HEK293 (cell line): ENCODE measurements at regions not wholly inside any gene's neighbourhood (a gene's known extent, or its start where the extent isn't known, plus 50 kb on each side); places are given as distances from the start of the nearest gene placed in this dataset.

Experiments used
- CTCF ChIA-PET: fragments of 350-600 bp; formaldehyde crosslinking; extraction: SDS; loops from one replicate; lab custom pipeline; 2021; ENCODE audit warnings: antibody characterized with exemption; lab: Yijun Ruan, JAX
- POLR2A ChIA-PET: fragments of 300-600 bp; formaldehyde crosslinking; extraction: SDS; loops from one replicate; lab custom pipeline; 2020; ENCODE audit warnings: antibody characterized with exemption, inconsistent platforms; lab: Yijun Ruan, JAX
- H3K27ac ChIP-seq: fragments of 200-500 bp; sonication (Bioruptor generic); 2 replicates; pipeline ENCODE4 v1.5.1; 2014; ENCODE audit warnings: low read depth, low read length, control low read depth, inconsistent platforms; ENCODE audit errors: extremely low read depth
- H3K36me3 ChIP-seq, 2 experiments: fragments of 200-500 bp in 1 of 2; sonication (Bioruptor generic) in 1 of 2; 1 replicate in 1 of 2; 2 replicates in 1 of 2; pipeline ENCODE4 v1.5.1; 2014 to 2017; ENCODE audit warnings: inconsistent platforms in 2 of 2, low read length in 2 of 2; ENCODE audit not compliant: control insufficient read depth in 2 of 2, insufficient read depth in 1 of 2
- H3K4me1 ChIP-seq: fragments of 200-500 bp; sonication (Bioruptor generic); 2 replicates; pipeline ENCODE4 v1.5.1; 2014; ENCODE audit warnings: mild to moderate bottlenecking, low read length, inconsistent platforms; ENCODE audit not compliant: control insufficient read depth, insufficient read depth
- H3K4me3 ChIP-seq: 2 replicates; pipeline ENCODE4 v1.5.1; 2011; ENCODE audit warnings: low read depth, mild to moderate bottlenecking, control low read depth, low read length, moderate library complexity
- H3K9me3 ChIP-seq: fragments of 200-500 bp; sonication (Bioruptor generic); 2 replicates; pipeline ENCODE4 v1.5.1; 2014; ENCODE audit warnings: low read depth, low read length, inconsistent platforms; ENCODE audit not compliant: control insufficient read depth, insufficient read depth
- EGR2 ChIP-seq: fragments of 450-650 bp; formaldehyde crosslinking; IDR thresholded peaks from 2 replicates; pipeline ENCODE4 v1.5.1; 2016; ENCODE audit warnings: low read depth, missing biosample characterization, missing genetic modification characterization
- GLI2 ChIP-seq: fragments of 450-650 bp; formaldehyde crosslinking; IDR thresholded peaks from 2 replicates; pipeline ENCODE4; 2017; ENCODE audit warnings: missing biosample characterization, missing genetic modification characterization, low read depth, borderline replicate concordance
- KLF1 ChIP-seq: fragments of 450-650 bp; formaldehyde crosslinking; IDR thresholded peaks from 2 replicates; pipeline ENCODE4 v1.5.1; 2016; ENCODE audit warnings: missing biosample characterization, missing genetic modification characterization
- KLF10 ChIP-seq: fragments of 450-650 bp; IDR thresholded peaks from 2 replicates; pipeline ENCODE4 v1.5.1; 2018; ENCODE audit warnings: missing biosample characterization, mild to moderate bottlenecking, missing genetic modification characterization
- KLF17 ChIP-seq: fragments of 450-650 bp; formaldehyde crosslinking; IDR thresholded peaks from 2 replicates; pipeline ENCODE4 v1.5.1; 2016; ENCODE audit warnings: missing biosample characterization, missing genetic modification characterization
- MYNN ChIP-seq: fragments of 450-650 bp; formaldehyde crosslinking; IDR thresholded peaks from 2 replicates; pipeline ENCODE4 v1.5.1; 2016; ENCODE audit warnings: missing biosample characterization, missing genetic modification characterization, borderline replicate concordance
- OVOL3 ChIP-seq: fragments of 450-650 bp; formaldehyde crosslinking; IDR thresholded peaks from 2 replicates; pipeline ENCODE4 v1.5.1; 2016; ENCODE audit warnings: missing biosample characterization, missing genetic modification characterization
- PBX3 ChIP-seq: sonication (generic); formaldehyde crosslinking; IDR thresholded peaks from 2 replicates; pipeline ENCODE4 v1.8.1; 2022; ENCODE audit warnings: mild to moderate bottlenecking, moderate library complexity, missing genetic modification reagents
- SP2 ChIP-seq: fragments of 450-650 bp; formaldehyde crosslinking; IDR thresholded peaks from 2 replicates; pipeline ENCODE4 v1.5.1; 2016; ENCODE audit warnings: missing biosample characterization, missing genetic modification characterization
- ZBTB21 ChIP-seq: fragments of 450-650 bp; formaldehyde crosslinking; IDR thresholded peaks from 2 replicates; pipeline ENCODE4 v1.5.1; 2017; ENCODE audit warnings: missing biosample characterization, missing genetic modification characterization
- ZBTB7A ChIP-seq: fragments of 450-650 bp; formaldehyde crosslinking; IDR thresholded peaks from 2 replicates; pipeline ENCODE4 v1.5.1; 2016; ENCODE audit warnings: low read depth, missing biosample characterization, missing genetic modification characterization
- ZBTB8A ChIP-seq: fragments of 450-650 bp; formaldehyde crosslinking; IDR thresholded peaks from 2 replicates; pipeline ENCODE4 v1.5.1; 2016; ENCODE audit warnings: missing biosample characterization, missing genetic modification characterization
- ZNF132 ChIP-seq: fragments of 450-650 bp; formaldehyde crosslinking; IDR thresholded peaks from 2 replicates; pipeline ENCODE4 v1.5.1; 2017; ENCODE audit warnings: missing biosample characterization, missing genetic modification characterization, borderline replicate concordance
- ZNF140 ChIP-seq: fragments of 450-650 bp; formaldehyde crosslinking; IDR thresholded peaks from 2 replicates; pipeline ENCODE4 v1.5.1; 2016; ENCODE audit warnings: missing biosample characterization, missing genetic modification characterization
- ZNF202 ChIP-seq: fragments of 450-650 bp; formaldehyde crosslinking; IDR thresholded peaks from 2 replicates; pipeline ENCODE4 v1.5.1; 2016; ENCODE audit warnings: missing biosample characterization, missing genetic modification characterization, borderline replicate concordance
- ZNF221 ChIP-seq: fragments of 450-650 bp; formaldehyde crosslinking; IDR thresholded peaks from 2 replicates; pipeline ENCODE4 v1.5.1; 2017; ENCODE audit warnings: missing biosample characterization, missing genetic modification characterization, borderline replicate concordance
- ZNF302 ChIP-seq: fragments of 450-650 bp; formaldehyde crosslinking; IDR thresholded peaks from 2 replicates; pipeline ENCODE4 v1.5.1; 2016; ENCODE audit warnings: missing biosample characterization, missing genetic modification characterization, low read depth
- ZNF394 ChIP-seq: fragments of 450-650 bp; formaldehyde crosslinking; IDR thresholded peaks from 2 replicates; pipeline ENCODE4 v1.5.1; 2016; ENCODE audit warnings: missing biosample characterization, missing genetic modification characterization, mild to moderate bottlenecking, moderate library complexity, borderline replicate concordance
- ZNF426 ChIP-seq: fragments of 450-650 bp; formaldehyde crosslinking; IDR thresholded peaks from 2 replicates; pipeline ENCODE4 v1.5.1; 2017; ENCODE audit warnings: missing biosample characterization, missing genetic modification characterization, mild to moderate bottlenecking, inconsistent platforms, moderate library complexity
- ZNF488 ChIP-seq: fragments of 450-650 bp; formaldehyde crosslinking; IDR thresholded peaks from 2 replicates; pipeline ENCODE4 v1.5.1; 2016; ENCODE audit warnings: missing biosample characterization, missing genetic modification characterization
- ZNF555 ChIP-seq: fragments of 450-650 bp; formaldehyde crosslinking; conservative IDR thresholded peaks from 2 replicates; pipeline ENCODE4 v1.5.1; 2017; ENCODE audit warnings: missing biosample characterization, mild to moderate bottlenecking, missing genetic modification characterization, inconsistent platforms
- ZNF558 ChIP-seq: fragments of 450-650 bp; formaldehyde crosslinking; IDR thresholded peaks from 2 replicates; pipeline ENCODE4 v1.5.1; 2016; ENCODE audit warnings: missing biosample characterization, missing genetic modification characterization
- ZNF623 ChIP-seq: fragments of 450-650 bp; formaldehyde crosslinking; IDR thresholded peaks from 2 replicates; pipeline ENCODE4 v1.5.1; 2016; ENCODE audit warnings: missing biosample characterization, missing genetic modification characterization
- ZNF76 ChIP-seq: fragments of 450-650 bp; formaldehyde crosslinking; IDR thresholded peaks from 2 replicates; pipeline ENCODE4; 2016; ENCODE audit warnings: low read depth, missing biosample characterization, missing genetic modification characterization, borderline replicate concordance
- ZSCAN5A ChIP-seq: fragments of 450-650 bp; formaldehyde crosslinking; IDR thresholded peaks from 2 replicates; pipeline ENCODE4 v1.5.1; 2016; ENCODE audit warnings: missing biosample characterization, missing genetic modification characterization

- TF ChIP-seq SP2 = no peak
- 0 out of 2 replicates have a peak, but pooled peaks have one; percentile 49 for TF ChIP-seq ZNF202 (tag by site-specific recombination)
- no peak for TF ChIP-seq ZBTB21 (tag by site-specific recombination)
- TF ChIP-seq ZNF132 (tag by site-specific recombination) = no peak
- TF ChIP-seq ZNF426 (tag by site-specific recombination) = peak; percentile 61
- TF ChIP-seq ZBTB8A (tag by site-specific recombination) = 0 out of 2 replicates have a peak, but pooled peaks have one; percentile 34
- no peak for TF ChIP-seq EGR2 (tag by site-specific recombination)
- TF ChIP-seq OVOL3 (tag by site-specific recombination) = no peak
- TF ChIP-seq ZBTB7A (tag by site-specific recombination) = no peak
- TF ChIP-seq ZNF76 (tag by site-specific recombination) = no peak
- TF ChIP-seq ZNF558 = 0 out of 2 replicates have a peak, but pooled peaks have one; percentile 27
- TF ChIP-seq ZNF555 (tag by site-specific recombination) = peak; percentile 40
- TF ChIP-seq GLI2 (tag by site-specific recombination) = no peak; the same call in 1 of the 2 replicates
- no peak for TF ChIP-seq ZNF488 (tag by site-specific recombination)
- TF ChIP-seq ZNF623 (tag by site-specific recombination) = peak; percentile 53; the same call in 1 of the 2 replicates
- 0 out of 2 replicates have a peak, but pooled peaks have one; percentile 18 for TF ChIP-seq ZNF140 (tag by site-specific recombination)
- TF ChIP-seq ZSCAN5A (tag by site-specific recombination) = no peak
- peak; percentile 80; the same call in 1 of the 2 replicates for TF ChIP-seq ZNF394 (tag by site-specific recombination)
Measured at GRCh38 chr13:27713767-27714166, 78.5 kb upstream of the GSX1 start (continued).

- H3K4me3 ChIP-seq = no peak overlapping the region
- POLR2A ChIA-PET = no interaction called here
- H3K9me3 ChIP-seq = no peaks in the 10 kb centered on the region
- CTCF ChIA-PET = no interaction called here
- no peak overlapping the region for H3K27ac ChIP-seq
- H3K4me1 ChIP-seq = no peaks in the 10 kb centered on the region
- no peaks in the 10 kb centered on the region for H3K36me3 ChIP-seq
- TF ChIP-seq KLF17 (no peak), KLF1 (tag by site-specific recombination) (no peak), MYNN (tag by site-specific recombination) (no peak), KLF10 (tag by site-specific recombination) (no peak), PBX3 (CRISPR knock-in tag) (no peak), ZNF488 (tag by site-specific recombination) (no peak), ZNF302 (tag by site-specific recombination) (no peak), ZNF221 (tag by site-specific recombination) (no peak)
Measured at GRCh38 chr13:27721681-27722080, 70.6 kb upstream of the GSX1 start.
